ENCODE measurements at regions not wholly inside any gene's neighbourhood (a gene's known extent, or its start where the extent isn't known, plus 50 kb on each side); places are given as distances from the start of the nearest gene placed in this dataset.

GRCh38 chr13:89740994-89741685 lies 1606.3 kb upstream of the MIR17HG start:
- Histone ChIP-seq H3K4me2 (no peak overlapping the region), H3K4me1 (ENCODE audit: insufficient read depth) (no peaks in the 10 kb centered on the region), H3K27ac (no peak overlapping the region), H4K20me1 (ENCODE audit: insufficient read depth, poor library complexity, severe bottlenecking) (no peaks in the 10 kb centered on the region), H3K9me3 (ENCODE audit: low read depth) (no peaks in the 10 kb centered on the region), H3K9me2 (replicated peaks; ENCODE audit: insufficient read depth) (no peaks in the 10 kb centered on the region), H3K27me3 (no peaks in the 10 kb centered on the region), H3K36me3 (replicated peaks; ENCODE audit: insufficient read depth, low read depth) (no peaks in the 10 kb centered on the region), H3K79me2 (no peaks in the 10 kb centered on the region), H3K4me3 (no peak overlapping the region), H2AFZ (no peak overlapping the region)
- WGBS (ENCODE audit: low lambda C conversion rate, missing lambda C conversion rate): 87% methylated on average over 15 of the region's 15 CpGs
- no peak for TF ChIP-seq CTCF (IDR thresholded peaks at IDR 0.05; ENCODE audit: poor library complexity)
- no peak for TF ChIP-seq EZH2phosphoT487 (IDR thresholded peaks at IDR 0.05; ENCODE audit: low read depth, severe bottlenecking, unreplicated experiment)
- TF ChIP-seq EZH2 (IDR thresholded peaks at IDR 0.05; ENCODE audit: borderline replicate concordance): no peak
- DNase-seq (ENCODE audit: low spot score): no peak

GRCh38 chr13:89746554-89746953 lies 1600.9 kb upstream of the MIR17HG start:
- H4K20me1 ChIP-seq (ENCODE audit: insufficient read depth, poor library complexity, severe bottlenecking): no peaks in the 10 kb centered on the region
- H3K27me3 ChIP-seq: no peaks in the 10 kb centered on the region
- no peak for DNase-seq (ENCODE audit: low spot score)
- H3K27ac ChIP-seq: no peak overlapping the region
- no peak overlapping the region for H3K4me2 ChIP-seq
- no peak overlapping the region for H2AFZ ChIP-seq
- H3K79me2 ChIP-seq: no peaks in the 10 kb centered on the region
- no peak overlapping the region for H3K4me3 ChIP-seq
- no peaks in the 10 kb centered on the region for H3K9me3 ChIP-seq (ENCODE audit: low read depth)
- H3K4me1 ChIP-seq (ENCODE audit: insufficient read depth): no peaks in the 10 kb centered on the region
- no peak for TF ChIP-seq EZH2 (IDR thresholded peaks at IDR 0.05; ENCODE audit: borderline replicate concordance)
- TF ChIP-seq CTCF (IDR thresholded peaks at IDR 0.05; ENCODE audit: poor library complexity): no peak
- TF ChIP-seq EZH2phosphoT487 (IDR thresholded peaks at IDR 0.05; ENCODE audit: low read depth, severe bottlenecking, unreplicated experiment): no peak
- no peaks in the 10 kb centered on the region for H3K9me2 ChIP-seq (replicated peaks; ENCODE audit: insufficient read depth)
- H3K36me3 ChIP-seq (replicated peaks; ENCODE audit: insufficient read depth, low read depth): no peaks in the 10 kb centered on the region
- WGBS (ENCODE audit: low lambda C conversion rate, missing lambda C conversion rate): 32% methylated on average over 2 of the region's 2 CpGs

GRCh38 chr13:89748716-89749115 lies 1598.8 kb upstream of the MIR17HG start:
- no peak for TF ChIP-seq CTCF (IDR thresholded peaks at IDR 0.05; ENCODE audit: poor library complexity)
- TF ChIP-seq EZH2 (IDR thresholded peaks at IDR 0.05; ENCODE audit: borderline replicate concordance): no peak
- no peak for TF ChIP-seq EZH2phosphoT487 (IDR thresholded peaks at IDR 0.05; ENCODE audit: low read depth, severe bottlenecking, unreplicated experiment)
- Histone ChIP-seq H3K9me3 (ENCODE audit: low read depth) (no peaks in the 10 kb centered on the region), H3K4me2 (no peak overlapping the region), H4K20me1 (ENCODE audit: insufficient read depth, poor library complexity, severe bottlenecking) (no peaks in the 10 kb centered on the region), H3K9me2 (replicated peaks; ENCODE audit: insufficient read depth) (no peaks in the 10 kb centered on the region), H2AFZ (no peak overlapping the region), H3K4me3 (no peak overlapping the region), H3K4me1 (ENCODE audit: insufficient read depth) (no peaks in the 10 kb centered on the region), H3K27ac (no peak overlapping the region), H3K79me2 (no peaks in the 10 kb centered on the region), H3K36me3 (replicated peaks; ENCODE audit: insufficient read depth, low read depth) (no peaks in the 10 kb centered on the region), H3K27me3 (no peaks in the 10 kb centered on the region)
- no peak for DNase-seq (ENCODE audit: low spot score)
- 94% methylated on average over 2 of the region's 2 CpGs for WGBS (ENCODE audit: low lambda C conversion rate, missing lambda C conversion rate)
